GM04503 (cell line): ENCODE measurements at regions not wholly inside any gene's neighbourhood (a gene's known extent, or its start where the extent isn't known, plus 50 kb on each side); places are given as distances from the start of the nearest gene placed in this dataset.

Experiments
- DNase-seq: peaks from one replicate; pipeline ENCODE4 v3.0.0-alpha.2; 2012; ENCODE audit warnings: low read depth

DNA sequence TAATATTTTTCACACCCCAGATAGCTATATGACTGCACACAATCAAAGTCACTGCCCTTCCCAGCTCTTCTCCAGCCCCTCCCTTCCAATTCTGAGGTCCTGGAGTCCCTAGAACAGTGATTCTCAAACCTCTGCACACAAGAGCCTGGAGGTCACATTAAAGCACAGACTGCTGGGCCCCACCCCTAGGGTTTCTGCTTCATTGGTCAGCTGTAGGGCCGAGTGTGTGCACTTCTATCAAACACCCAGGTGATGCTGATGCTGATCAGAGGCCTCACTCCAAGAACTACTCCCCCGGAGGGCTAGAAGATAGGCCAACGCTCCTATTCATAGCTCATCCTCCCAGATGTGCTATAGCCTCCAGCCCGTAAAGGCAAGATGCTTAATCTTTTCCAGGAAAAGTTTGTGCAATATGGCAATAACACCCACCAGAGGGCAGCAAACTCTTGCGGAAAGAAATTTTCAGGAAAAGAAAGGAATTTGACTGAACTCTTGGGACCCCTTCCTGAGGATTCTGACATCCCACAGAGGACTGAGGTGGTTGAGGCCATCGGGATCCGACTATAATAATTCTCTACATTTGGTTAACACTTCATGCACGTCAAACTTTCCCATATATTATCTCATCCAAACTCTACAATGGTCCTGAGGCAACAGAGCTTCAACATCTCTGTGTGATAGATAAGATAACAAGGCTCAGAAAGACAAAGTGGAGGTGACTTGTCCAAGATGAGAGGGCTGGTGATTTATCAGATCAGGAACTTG lies 194.2 kb upstream of the PKDCC start:
- DNase-seq: no peak

DNA sequence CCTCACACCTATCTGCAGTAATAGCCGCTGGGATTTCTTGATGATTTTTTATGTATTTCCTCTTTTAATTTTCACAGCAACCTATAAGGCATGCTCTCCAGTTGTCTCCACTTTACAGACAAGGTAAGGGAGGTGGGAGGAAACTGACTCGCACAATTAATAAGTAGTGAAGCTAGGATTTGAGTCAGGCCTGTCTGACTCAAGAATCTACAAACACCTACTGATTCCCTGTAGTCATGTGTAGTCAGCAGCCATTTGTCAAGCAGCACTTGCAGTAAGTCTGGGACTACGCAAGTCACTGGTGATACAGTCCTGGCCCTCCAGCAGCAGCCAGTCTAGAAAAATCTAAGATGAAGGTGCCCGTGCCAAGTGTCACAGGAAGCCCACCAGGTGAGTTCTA lies 193.6 kb upstream of the PKDCC start:
- no peak for DNase-seq

DNA sequence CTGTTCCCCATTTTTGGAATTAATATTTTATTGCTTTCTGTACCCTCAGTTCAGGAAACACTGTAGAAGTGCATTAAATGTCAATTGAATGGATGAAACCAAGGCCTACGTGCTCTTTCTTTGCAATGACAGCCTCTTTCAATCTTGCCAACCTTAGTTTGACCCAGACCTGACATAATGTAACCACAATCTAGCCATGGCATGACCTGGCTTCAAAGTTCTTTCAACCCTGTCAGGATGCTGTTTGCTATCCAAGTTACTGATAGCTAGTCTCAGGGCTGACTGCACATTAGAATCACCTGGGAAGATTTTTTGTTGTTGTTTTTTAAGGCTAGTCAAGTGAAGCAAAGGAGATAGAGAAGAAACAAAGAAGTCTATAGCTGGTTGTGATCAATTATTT lies 190.9 kb upstream of the PKDCC start:
- no peak for DNase-seq

DNA sequence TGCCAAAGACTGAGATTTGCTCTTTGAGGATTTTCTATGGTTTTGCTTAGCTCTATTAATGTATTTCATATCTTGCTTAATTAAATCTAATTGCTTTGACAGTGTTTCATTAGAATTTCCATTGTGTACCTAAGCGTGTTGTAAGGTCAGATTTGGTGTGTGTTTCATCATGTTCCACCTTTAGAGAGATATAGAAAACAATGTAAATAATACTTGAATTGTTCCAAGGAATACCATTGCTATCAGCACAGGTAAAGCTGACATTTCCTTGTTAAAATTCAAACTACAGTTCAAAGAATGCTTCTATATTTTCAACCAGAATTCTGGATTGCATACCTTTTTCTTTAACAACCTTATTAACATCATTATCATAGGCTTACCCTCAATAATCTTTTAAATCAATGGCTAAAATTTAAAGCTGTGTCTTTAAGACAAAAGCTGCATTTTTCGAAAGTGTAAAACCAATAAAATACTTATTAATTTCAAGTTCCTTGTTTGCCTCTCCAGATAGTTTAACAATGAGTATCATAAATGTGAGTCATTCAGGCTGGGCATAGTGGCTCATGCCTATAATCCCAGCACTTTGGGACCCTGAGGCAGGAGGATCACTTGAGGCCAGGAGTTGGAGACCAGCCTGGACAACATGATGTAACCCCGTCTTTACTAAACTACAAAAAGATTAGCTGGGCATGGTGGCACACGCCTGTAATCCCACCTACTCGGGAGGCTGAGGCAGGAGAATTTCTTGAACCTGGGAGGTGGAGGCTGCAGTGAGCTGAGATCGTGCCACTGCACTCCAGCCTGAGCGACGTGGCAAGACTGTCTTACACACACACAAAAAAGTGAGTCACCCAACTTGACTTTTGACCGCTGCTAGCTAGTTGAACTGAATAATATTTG lies 188.0 kb upstream of the PKDCC start:
- DNase-seq: no peak

DNA sequence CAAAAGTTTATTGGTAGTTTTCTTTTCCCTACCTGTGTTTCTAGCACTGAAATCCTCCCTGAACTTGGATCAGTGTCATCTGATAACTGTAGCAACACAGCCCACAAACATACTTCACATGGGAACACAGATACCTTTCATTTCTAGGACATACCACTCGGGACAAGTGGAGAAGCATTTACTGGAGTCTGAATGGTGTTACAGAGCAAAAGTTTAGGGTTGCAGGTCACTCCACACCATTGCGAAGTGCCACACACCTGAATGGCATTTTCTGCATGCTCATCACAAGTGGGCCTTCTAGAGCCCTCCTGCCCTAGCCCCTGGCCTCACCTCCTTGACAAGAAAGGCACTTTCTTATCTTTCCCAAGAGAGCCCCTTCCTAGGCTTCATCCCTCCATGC lies 184.8 kb upstream of the PKDCC start:
- no peak for DNase-seq

DNA sequence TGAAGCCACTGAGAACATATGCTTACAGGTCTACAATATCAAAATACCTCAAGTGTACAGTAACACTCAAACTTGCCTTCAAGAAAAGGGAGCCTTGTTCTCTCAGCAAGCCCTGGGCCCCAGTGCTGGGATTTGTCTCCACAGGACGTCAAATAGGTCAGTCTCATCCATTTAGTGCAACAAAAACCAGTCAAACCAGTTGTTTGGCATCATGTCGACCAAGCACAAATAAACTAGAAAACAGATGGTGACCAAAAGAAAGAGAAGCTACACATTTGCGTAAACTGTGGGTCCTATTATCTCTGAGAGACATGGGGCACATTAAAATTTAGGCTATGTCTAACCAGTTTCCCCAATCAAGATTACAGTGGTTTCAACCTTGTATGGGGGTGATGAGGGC lies 182.6 kb upstream of the PKDCC start:
- no peak for DNase-seq

DNA sequence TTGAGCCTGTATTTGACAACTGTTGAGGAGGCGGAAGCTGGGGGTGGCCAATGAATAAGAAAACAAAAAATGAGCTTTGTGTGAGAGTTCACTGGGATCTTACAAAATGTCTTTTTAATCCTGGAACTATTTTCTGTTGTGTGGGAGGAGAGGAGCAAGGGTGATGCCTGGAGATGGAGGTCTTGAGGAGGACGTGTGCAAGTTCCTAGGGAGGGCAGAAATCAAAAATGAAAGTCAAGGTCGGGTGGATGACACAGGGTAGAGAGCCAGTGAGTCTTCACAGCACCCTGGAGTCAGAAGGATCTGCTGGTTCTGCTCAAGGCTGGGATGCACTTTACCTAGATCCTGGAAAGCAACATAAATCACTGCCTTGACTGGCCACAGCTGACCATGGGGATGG lies 180.3 kb upstream of the PKDCC start:
- no peak for DNase-seq

DNA sequence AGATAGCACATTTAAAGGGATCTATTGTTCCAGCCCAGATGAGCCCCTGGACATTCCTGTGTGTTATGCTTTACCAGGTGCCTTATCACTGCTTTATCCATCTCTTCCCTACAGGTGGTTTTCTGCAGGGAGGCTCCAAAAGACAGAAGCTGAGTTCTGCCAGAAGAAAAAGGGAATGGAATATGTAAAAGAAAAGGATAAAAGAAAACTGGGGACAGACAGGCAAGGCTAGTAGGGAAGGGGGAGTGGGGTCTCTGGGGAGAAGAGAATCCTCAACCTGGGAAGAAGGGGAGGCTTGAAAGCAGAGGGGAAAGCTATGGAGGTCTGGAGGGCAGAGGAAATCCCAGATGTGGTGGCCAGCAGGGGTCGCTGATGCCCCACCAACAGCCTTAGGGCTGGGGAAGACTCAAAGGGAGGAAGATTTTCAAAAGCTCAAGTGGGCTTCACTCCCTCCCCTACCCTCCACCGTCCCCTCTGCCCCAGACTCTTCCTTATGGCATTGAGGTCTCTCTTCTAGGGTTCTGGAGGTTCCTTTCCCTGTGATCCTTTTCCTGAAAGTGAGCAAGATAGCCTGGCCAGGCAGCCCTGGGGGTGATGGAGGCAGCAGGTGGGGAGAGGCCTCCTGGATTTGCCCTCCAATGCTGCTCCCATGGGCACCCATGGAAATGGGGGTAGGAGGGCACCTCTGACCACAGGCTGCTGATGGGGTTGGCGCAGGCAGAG lies 178.1 kb upstream of the PKDCC start:
- no peak for DNase-seq

DNA sequence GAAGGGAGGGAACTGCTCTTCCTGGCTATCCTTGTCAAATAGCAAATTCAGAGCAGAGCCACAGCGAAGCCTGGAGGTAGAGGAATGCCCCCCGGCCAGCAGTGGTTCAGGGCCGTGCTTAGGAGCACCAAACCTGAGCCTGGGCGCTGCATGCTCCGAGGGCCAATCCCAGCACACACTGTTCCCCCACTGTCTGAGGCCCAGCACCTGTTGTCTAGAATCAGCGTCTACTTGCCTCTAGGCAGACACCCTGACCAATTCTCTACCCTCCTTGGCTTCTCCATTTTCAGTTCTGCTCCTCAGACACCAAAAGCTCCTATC lies 177.6 kb upstream of the PKDCC start:
- no peak for DNase-seq

DNA sequence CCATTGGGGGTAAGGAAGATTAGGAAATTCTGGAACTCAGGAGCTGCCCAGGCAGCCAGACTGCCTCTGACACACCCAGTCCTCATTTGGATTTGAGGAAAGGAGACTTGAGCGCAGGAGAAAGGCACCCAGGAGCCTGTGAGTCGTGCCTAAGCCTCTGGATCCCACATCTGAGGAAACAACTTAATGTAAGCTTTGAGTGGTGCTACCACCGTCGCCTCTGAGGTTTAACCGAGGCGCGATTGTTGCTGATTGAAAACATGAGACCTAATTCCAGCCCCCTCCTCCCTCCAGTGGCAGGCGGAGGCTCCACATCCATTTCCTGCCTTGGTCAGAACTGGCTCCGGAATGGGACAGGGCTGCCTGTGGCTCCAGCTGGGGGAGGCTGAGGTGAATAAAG lies 176.7 kb upstream of the PKDCC start:
- no peak for DNase-seq

DNA sequence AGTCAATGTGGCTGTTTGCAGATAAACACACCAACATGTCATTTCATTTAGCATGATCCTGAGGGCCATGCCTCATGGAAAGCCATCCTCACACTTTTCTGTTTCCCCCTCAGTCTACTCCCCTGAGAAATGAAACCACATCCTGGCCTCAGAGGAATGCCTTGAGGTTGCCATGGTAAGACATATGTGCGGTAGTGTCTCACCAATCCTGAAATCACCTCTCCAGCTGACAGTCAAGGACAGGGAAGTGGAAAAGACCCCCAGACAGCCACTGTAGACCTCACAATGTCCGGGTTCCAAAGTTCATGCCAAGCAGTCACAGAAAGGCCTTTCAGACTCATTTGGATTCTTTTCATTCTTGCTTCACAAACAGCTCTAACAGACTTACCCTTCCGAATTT lies 175.2 kb upstream of the PKDCC start:
- DNase-seq: peak; percentile 34

DNA sequence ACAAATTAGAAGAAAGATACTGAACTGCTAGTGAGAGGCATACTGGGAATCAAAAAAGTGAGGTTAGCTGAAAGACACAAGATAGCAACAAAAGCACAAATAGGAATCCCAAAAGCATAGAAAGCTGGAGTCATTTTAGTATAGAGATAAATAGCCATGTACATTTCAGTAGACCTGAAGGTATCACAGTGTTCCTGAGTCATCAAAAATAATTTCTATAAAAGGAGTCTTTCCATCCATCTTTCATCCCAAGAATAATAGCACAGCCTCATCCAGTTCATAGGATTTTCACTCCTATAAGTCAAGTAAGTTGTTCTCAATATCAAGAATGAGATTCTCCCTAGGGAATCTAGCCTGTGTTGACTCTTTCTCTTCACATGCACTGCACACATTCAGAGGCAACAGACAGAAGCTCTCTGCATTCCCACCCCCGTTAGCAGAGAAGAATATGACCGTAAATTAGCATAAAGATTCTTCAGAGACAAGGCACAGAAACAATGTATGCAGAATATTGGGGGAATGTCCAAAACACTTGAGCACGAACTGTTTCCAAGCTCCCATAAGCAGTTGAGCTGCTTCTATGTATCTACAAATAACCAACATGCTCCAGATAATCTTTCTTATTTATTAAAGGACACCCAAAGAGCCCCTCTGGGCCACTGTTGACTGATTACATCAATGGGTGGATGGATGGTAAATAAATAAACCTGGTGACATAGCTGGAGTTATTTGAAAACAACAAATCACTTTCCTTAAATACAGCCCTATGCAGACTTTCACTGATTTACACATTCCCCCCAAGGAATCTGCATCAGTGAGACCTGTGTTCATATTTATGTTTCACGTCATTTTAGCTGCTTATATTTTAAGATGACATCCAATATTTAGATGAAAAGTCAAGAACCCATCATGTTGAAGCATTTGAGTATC lies 174.5 kb upstream of the PKDCC start:
- no peak for DNase-seq

DNA sequence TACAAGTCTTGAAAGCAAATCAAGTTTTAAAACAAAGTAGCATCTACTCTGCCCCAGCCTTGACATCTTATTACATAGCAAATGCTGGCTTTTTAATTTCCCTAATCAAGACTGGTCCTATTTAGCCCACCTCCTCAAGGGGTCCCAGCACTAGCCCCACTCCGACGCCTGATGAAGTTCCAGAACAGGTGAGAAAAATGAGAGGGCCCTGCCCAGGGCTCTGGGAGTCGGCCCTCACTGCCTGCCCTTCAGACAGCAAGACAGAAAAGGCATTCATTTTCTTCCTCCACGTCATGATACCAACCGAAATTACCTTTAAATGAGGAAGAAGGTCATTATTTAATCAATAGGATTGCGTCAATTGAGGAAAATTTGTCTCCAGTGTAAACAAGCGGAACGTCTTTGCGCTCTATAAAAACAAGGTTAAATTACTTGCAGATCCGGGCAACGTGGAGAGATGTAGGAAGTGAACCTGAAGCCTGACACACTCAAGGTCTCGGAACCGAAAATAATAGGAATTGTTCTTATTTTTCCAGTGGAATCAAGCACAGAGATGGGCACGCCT lies 170.6 kb upstream of the PKDCC start:
- no peak for DNase-seq

DNA sequence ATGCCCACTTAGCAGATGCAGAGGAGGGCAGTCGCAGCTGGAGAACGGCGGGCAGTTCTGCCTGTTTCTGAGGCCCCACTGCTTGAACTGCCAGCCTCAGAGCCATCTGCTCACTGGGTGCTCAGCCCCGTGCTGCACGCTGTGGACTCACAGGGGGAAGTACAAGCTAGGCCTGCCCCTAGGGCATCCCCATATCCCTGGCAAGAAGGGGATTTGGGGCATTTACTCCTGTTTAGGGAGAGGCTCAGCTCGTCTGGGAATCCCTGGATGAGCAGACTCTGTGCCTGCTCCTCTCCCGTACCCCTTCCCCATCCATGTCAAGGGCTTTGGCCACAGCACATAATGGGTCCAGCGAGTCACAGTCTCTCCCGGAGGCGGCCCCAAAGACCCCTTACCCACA lies 169.8 kb upstream of the PKDCC start:
- DNase-seq: no peak

DNA sequence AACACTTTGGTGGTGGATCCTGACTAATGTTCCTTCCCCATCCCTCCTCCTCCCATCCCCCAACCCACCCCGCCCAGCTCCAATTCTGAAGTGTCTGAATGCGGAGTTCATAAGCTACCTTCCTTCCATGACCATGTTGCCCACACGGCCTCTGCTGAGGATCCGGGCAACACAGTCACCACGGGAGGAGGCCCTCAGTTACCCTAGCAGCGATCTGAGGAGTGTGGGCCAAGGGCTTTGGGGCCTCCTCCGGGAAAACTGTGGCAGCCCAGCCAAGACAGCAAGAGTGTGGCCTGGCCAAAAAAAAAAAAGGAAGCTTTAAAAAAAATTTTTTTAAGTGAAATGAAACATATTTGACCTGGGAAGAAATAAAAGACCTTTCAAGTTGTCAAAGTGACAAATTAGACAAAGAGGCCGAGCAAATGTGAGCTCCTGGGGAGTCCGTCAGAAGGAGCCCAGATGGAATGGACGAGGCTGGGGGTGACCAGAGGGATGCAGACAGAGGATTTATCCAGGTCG lies 169.0 kb upstream of the PKDCC start:
- no peak for DNase-seq

DNA sequence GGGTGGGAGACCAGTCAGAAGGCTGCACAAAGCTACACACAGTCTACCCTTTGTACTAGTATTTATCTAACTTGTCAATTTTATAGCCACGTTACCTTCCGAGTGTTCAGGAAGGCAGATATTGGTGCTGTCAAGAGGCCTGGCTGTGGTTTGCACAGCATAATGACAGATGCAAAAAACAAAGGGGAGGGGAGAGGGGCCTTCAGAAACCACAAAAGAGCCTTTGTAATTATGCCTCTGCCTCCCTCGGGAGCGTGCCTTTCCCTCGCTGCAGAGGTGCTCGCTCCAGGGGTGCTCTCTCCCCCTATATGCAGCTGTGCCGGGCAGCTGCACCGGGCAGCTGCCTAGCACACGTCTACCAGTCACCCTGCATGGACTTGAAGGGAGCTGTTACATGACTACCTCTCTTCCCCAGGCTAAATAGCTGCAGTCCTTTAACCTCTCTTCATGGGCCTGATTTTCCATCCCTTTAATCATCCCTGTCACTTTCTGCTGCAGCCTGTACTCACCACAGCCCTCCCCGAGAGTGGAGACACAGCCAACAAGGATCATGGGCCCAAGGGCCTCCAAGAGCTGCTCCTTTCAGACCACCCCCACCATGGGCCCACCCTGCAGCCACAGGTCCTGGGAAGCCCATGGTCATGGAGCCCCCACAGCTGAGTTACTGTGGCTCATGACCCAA lies 168.4 kb upstream of the PKDCC start:
- no peak for DNase-seq

DNA sequence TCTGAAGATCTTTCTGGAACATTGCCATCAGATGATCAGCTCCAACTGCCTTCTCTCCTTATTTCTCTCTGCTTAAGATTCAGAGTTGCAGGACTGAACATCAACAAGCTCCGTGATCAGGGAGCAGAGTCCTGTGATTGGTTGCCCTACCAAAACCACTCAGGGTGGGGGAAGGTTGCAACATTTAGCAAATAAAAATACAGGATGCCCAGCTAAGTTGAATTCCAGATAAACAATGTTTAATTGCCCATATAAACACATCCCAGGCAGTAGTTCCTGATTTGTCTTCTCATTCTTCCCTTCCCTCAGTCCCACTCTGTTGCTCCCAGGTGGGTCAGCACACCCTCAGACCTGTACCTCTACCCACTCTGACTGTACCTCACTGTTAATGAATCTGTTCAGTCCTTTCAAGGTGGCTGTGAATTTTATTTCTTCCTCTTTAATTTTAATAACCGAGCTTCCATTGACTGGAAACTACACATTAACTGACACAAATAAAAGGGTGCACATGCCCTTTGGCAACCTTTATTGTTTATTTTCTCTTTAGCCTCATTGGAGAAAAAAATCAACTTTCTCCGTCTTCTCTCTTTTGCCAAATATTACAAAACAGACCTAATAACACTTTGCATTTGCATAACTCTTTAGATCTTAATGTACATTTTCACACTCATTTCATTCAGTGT lies 167.1 kb upstream of the PKDCC start:
- no peak for DNase-seq

DNA sequence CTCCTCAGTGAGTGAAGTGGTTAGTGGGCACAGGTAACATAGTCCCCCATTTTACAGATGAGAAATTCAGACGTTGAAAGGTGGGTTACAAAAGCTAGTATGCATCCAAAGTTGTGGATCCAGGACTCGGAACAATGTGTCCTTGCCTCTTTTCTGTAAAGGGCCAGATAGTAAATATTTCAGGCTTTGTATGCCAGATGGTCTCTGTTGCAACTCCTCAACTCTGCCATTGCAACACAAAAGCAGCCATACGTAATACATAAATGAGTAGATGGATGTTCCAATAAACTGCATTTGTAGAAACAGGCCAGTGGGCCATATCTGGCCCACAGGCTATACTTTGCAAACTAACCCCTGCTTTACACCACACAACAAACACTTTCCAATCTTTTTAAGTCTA lies 166.6 kb upstream of the PKDCC start:
- no peak for DNase-seq

DNA sequence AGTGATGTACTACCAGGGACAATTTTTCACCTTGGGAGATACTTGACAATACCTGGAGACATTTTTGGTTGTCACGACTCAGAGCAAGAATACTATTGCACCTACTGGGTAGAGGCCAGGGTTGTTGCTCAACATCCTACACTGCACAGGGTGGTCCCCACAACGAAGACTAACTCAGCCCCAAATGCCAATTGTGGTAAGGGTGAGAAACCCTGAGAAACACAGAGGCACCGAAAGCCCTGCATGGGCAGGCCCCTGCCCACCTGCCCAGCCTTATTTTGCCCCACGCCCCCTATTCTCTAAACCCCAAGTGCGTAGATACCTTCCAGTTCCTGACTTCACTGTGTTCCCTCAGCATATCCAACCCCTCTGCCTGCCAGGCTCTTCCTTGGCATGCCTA lies 163.1 kb upstream of the PKDCC start:
- DNase-seq: no peak

DNA sequence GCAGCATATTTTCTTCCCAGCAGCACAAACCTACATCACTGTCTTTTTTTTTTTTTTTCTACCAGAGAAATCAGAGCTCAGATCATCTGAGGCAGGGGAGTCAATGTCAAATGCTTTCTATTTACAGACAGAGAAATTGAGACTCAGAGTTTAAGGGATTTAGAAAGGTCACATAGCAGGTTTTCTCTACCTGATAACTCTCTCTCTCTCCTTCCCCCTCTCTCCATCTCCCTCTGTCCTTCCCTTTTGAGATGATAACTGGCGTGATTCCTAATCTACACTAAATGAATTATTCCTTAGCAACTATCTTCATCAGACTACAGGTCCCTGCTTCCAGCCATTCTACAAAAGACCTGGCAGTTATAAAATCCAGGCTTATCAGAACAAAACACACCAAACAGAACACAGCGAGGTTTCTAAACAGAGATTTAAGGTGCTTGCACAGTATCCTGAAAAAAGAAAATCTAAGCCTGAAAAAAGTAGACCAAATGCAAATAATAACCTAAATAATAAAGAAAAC lies 161.6 kb upstream of the PKDCC start:
- no peak for DNase-seq
